ENCODE measurements at regions not wholly inside any gene's neighbourhood (a gene's known extent, or its start where the extent isn't known, plus 50 kb on each side); places are given as distances from the start of the nearest gene placed in this dataset.

- POLR2A ChIA-PET: no interaction called here
- in situ Hi-C loops (cut with HindIII; ENCODE audit: extremely low pct_ligation_motif_present, low pct_unique_long_range_greater_than_20kb): no loop called here
These were observed 80.2 kb downstream of the C6orf118 start for GRCh38 chr6:165229216-165229615.

More at GRCh38 chr6:165229216-165229615, 80.2 kb downstream of the C6orf118 start:
- TF ChIP-seq KLF16 (CRISPR knock-in tag; IDR thresholded peaks at IDR 0.05) (no peak), HIVEP1 (CRISPR knock-in tag; IDR thresholded peaks at IDR 0.05) (no peak), IKZF1 (IDR thresholded peaks at IDR 0.05) (no peak), TBX3 (IDR thresholded peaks at IDR 0.05; ENCODE audit: borderline replicate concordance) (no peak), SRY (CRISPR knock-in tag; IDR thresholded peaks at IDR 0.05) (no peak), SMARCC2 (IDR thresholded peaks at IDR 0.05) (no peak), AHR (CRISPR knock-in tag; IDR thresholded peaks at IDR 0.05) (no peak), EED (CRISPR knock-in tag; IDR thresholded peaks at IDR 0.05) (no peak), JUN (CRISPR knock-in tag; IDR thresholded peaks at IDR 0.05) (no peak), MAF1 (CRISPR knock-in tag; IDR thresholded peaks at IDR 0.05; ENCODE audit: borderline replicate concordance) (no peak), ZNF407 (CRISPR knock-in tag; IDR thresholded peaks at IDR 0.05; ENCODE audit: not compliant biosample characterization) (no peak), ZNF562 (CRISPR knock-in tag; IDR thresholded peaks at IDR 0.05; ENCODE audit: borderline replicate concordance) (no peak), ZNF781 (CRISPR knock-in tag; IDR thresholded peaks at IDR 0.05; ENCODE audit: borderline replicate concordance, not compliant biosample characterization) (no peak), ZNF615 (CRISPR knock-in tag; IDR thresholded peaks at IDR 0.05; ENCODE audit: borderline replicate concordance) (no peak)
- H4K20me1 ChIP-seq (ENCODE audit: insufficient read depth, low read length): no peaks in the 10 kb centered on the region
- DNase-seq (ENCODE audit: low spot score): no peak
- H3K4me3 ChIP-seq (replicated peaks in 1 of 3; ENCODE audit: insufficient read depth in 1 of 3, low read depth in 2 of 3, low read length in 3 of 3): no peak overlapping the region
- CTCF ChIA-PET (ENCODE audit: low intra/inter-chr PET ratio, low total read pairs): no interaction called here
- no peaks in the 10 kb centered on the region for H3K4me1 ChIP-seq (ENCODE audit: insufficient read depth, low read length)
- no TSS peak for BruUV-seq (replicated peaks)
- no peak; the same call in 2 of the 3 replicates for ATAC-seq
- H2AFZ ChIP-seq (ENCODE audit: low read length): no peak overlapping the region
- no peak overlapping the region for H3K4me2 ChIP-seq (ENCODE audit: low read depth, low read length)
- H3K9ac ChIP-seq (ENCODE audit: insufficient read depth, low read depth, low read length): no peak overlapping the region
- no peaks in the 10 kb centered on the region for H3K79me2 ChIP-seq (ENCODE audit: insufficient read depth, low read length)
- intact Hi-C loops (cut with micrococcal nuclease; ENCODE audit: unreplicated experiment): no loop called here
- 2% methylated on average over 5 of the region's 5 CpGs for WGBS (ENCODE audit: low lambda C conversion rate)
- no peak overlapping the region for H3K27ac ChIP-seq (ENCODE audit: extremely low read length, insufficient read depth, low read length)
- no peaks in the 10 kb centered on the region for H3K36me3 ChIP-seq (replicated peaks in 1 of 2; ENCODE audit: control insufficient read depth in 1 of 2, insufficient read depth in 2 of 2, low read length in 2 of 2)
- peaks cover 86% of the 10 kb centered on the region for H3K9me3 ChIP-seq (ENCODE audit: low read length)
- no peak for FAIRE-seq
- no peaks in the 10 kb centered on the region for H3K27me3 ChIP-seq (ENCODE audit: control insufficient read depth in 1 of 2, insufficient read depth in 2 of 2, low read length in 2 of 2)

Data from HepG2 (cell line).